SK-N-SH (cell line): ENCODE measurements at regions not wholly inside any gene's neighbourhood (a gene's known extent, or its start where the extent isn't known, plus 50 kb on each side); places are given as distances from the start of the nearest gene placed in this dataset.

ENCODE experiments used
- CTCF ChIA-PET: fragments of 300-600, 350-600 bp; formaldehyde crosslinking; extraction: SDS; loops from one replicate; lab custom pipeline; 2021; lab: Yijun Ruan, JAX
- POLR2A ChIA-PET: fragments of 350-600 bp; sonication (Branson Sonifier 250); formaldehyde crosslinking; extraction: SDS; loops from one replicate; lab custom pipeline; 2020; ENCODE audit warnings: antibody characterized with exemption, inconsistent platforms; lab: Yijun Ruan, JAX
- DNase-seq: peaks from one replicate; pipeline ENCODE4 v3.0.0; 2012
- H2AFZ ChIP-seq: fragments of 200-600 bp; sonication (generic); 2 replicates; pipeline ENCODE4 v1.8.1; 2016; ENCODE audit warnings: antibody characterized with exemption, mild to moderate bottlenecking, low read depth
- H3F3A ChIP-seq: fragments of 200-600 bp; sonication (generic); replicated peaks from 2 replicates; pipeline ENCODE3; 2016; ENCODE audit warnings: antibody characterized with exemption, mild to moderate bottlenecking; ENCODE audit not compliant: insufficient read depth
- H3K27ac ChIP-seq, 2 experiments: fragments of 200-500 bp in 1 of 2; fragments of 200-600 bp in 1 of 2; sonication (Bioruptor generic) in 1 of 2; sonication (generic), shearing (Covaris generic) in 1 of 2; 2 replicates each; pipeline versions ENCODE4 v1.5.1 to v1.6.1; 2014 to 2016; ENCODE audit warnings: low read depth in 2 of 2, inconsistent platforms in 1 of 2, low read length in 1 of 2, mild to moderate bottlenecking in 1 of 2, mixed read lengths in 1 of 2
- H3K27me3 ChIP-seq: fragments of 200-600 bp; sonication (generic), shearing (Covaris generic); 2 replicates; pipeline ENCODE4 v1.6.1; 2016; ENCODE audit warnings: mixed run types; ENCODE audit not compliant: insufficient read depth
- H3K36me3 ChIP-seq, 2 experiments: fragments of 200-500 bp in 1 of 2; fragments of 200-600 bp in 1 of 2; sonication (Bioruptor generic) in 1 of 2; sonication (generic) in 1 of 2; replicated peaks in 1 of 2; 2 replicates each; pipeline versions ENCODE3 to v1.5.1; 2014 to 2016; ENCODE audit warnings: low read length in 1 of 2, mild to moderate bottlenecking in 1 of 2; ENCODE audit not compliant: insufficient read depth in 2 of 2, control insufficient read depth in 1 of 2
- H3K4me1 ChIP-seq, 2 experiments: fragments of 200-500 bp in 1 of 2; fragments of 200-600 bp in 1 of 2; sonication (Bioruptor generic) in 1 of 2; sonication (generic), shearing (Covaris generic) in 1 of 2; 2 replicates each; pipeline versions ENCODE4 v1.5.1 to v1.6.1; 2014 to 2016; ENCODE audit warnings: low read depth in 1 of 2, low read length in 1 of 2, mixed run types in 1 of 2; ENCODE audit not compliant: insufficient read depth in 2 of 2, control insufficient read depth in 1 of 2
- H3K4me2 ChIP-seq: fragments of 200-600 bp; sonication (generic), shearing (Covaris generic); 2 replicates; pipeline ENCODE4 v1.6.1; 2017; ENCODE audit warnings: mixed run types
- H3K4me3 ChIP-seq, 2 experiments: fragments of 200-500 bp in 1 of 2; fragments of 200-600 bp in 1 of 2; sonication (Bioruptor generic) in 1 of 2; sonication (generic), shearing (Covaris generic) in 1 of 2; 2 replicates each; pipeline versions ENCODE4 v1.5.1 to v1.8.1; 2014 to 2016; ENCODE audit warnings: low read depth in 2 of 2, inconsistent platforms in 1 of 2, low read length in 1 of 2, mild to moderate bottlenecking in 1 of 2, mixed read lengths in 1 of 2, moderate library complexity in 1 of 2
- H3K79me2 ChIP-seq: fragments of 200-600 bp; sonication (generic); 2 replicates; pipeline ENCODE4 v1.8.1; 2017; ENCODE audit warnings: mild to moderate bottlenecking; ENCODE audit not compliant: insufficient read depth
- H3K9ac ChIP-seq: fragments of 200-600 bp; sonication (generic); 2 replicates; pipeline ENCODE4 v1.6.1; 2017; ENCODE audit warnings: mixed run types
- H3K9me2 ChIP-seq: fragments of 200-600 bp; sonication (generic); 2 replicates; pipeline ENCODE4 v1.6.1; 2017; ENCODE audit warnings: mixed run types
- H3K9me3 ChIP-seq: fragments of 200-600 bp; sonication (generic); 2 replicates; pipeline ENCODE4 v1.6.1; 2017; ENCODE audit warnings: mixed run types, mild to moderate bottlenecking, moderate library complexity
- H4K20me1 ChIP-seq: fragments of 200-600 bp; sonication (generic); 2 replicates; pipeline ENCODE4 v1.6.1; 2017; ENCODE audit warnings: mild to moderate bottlenecking, mixed run types; ENCODE audit not compliant: insufficient read depth
- ELF1 ChIP-seq: IDR thresholded peaks from 2 replicates; pipeline ENCODE4 v1.4.0; 2012
- GATA2 ChIP-seq: sonication (generic); formaldehyde crosslinking; IDR thresholded peaks from 2 replicates; pipeline ENCODE4 v1.5.0; 2020; ENCODE audit warnings: mild to moderate bottlenecking, missing genetic modification reagents
- MXI1 ChIP-seq: IDR thresholded peaks from 2 replicates; pipeline ENCODE4 v1.6.1; 2012; ENCODE audit warnings: mild to moderate bottlenecking, low read depth, low read length, improper control_type of control experiment
- NFIC ChIP-seq: IDR thresholded peaks from 2 replicates; pipeline ENCODE4 v1.4.0; 2012; ENCODE audit warnings: borderline replicate concordance
- TAF1 ChIP-seq: IDR thresholded peaks from 2 replicates; pipeline ENCODE4 v1.6.1; 2012; ENCODE audit warnings: low read depth, mild to moderate bottlenecking, low read length, moderate library complexity, borderline replicate concordance
- TCF12 ChIP-seq: IDR thresholded peaks from 2 replicates; pipeline ENCODE4 v1.4.0; 2012
- USF2 ChIP-seq: fragments of 150-350 bp; IDR thresholded peaks from 2 replicates; pipeline ENCODE4 v1.6.1; 2017; ENCODE audit warnings: antibody characterized with exemption, low read length, low read depth, borderline replicate concordance
- WGBS: methylation state at CpG from one replicate; pipeline ENCODE4 v1.1.6; 2017; ENCODE audit warnings: low lambda C conversion rate; 5-methylcytosine and 5-hydroxymethylcytosine counted together
- TF ChIP-seq, protein P1 (sequence below): IDR thresholded peaks from 2 replicates; pipeline ENCODE4 v1.4.0; 2012; ENCODE audit warnings: low read depth, borderline replicate concordance

GRCh38 chr3:144665567-144666053 lies 694.0 kb downstream of the DIPK2A start:
- TF ChIP-seq USF2 (no peak), MXI1 (no peak), TAF1 (no peak), ELF1 (no peak), NFIC (no peak), GATA2 (CRISPR knock-in tag) (no peak)
- TF ChIP-seq, all 33 proteins: peak for 0

GRCh38 chr3:144670571-144670970 lies 698.9 kb downstream of the DIPK2A start:
- H3K4me1 ChIP-seq = no peaks in the 10 kb centered on the region
- no peak for TF ChIP-seq TCF12
- TF ChIP-seq, all 33 proteins: peak for 0
- 5% methylated on average over 3 of the region's 3 CpGs for WGBS
- Histone ChIP-seq H3K9ac (no peak overlapping the region), H3K79me2 (no peaks in the 10 kb centered on the region; the same call in 1 of the 2 replicates), H3K9me2 (no peaks in the 10 kb centered on the region), H3K4me3 (no peak overlapping the region), H2AFZ (no peak overlapping the region), H3K4me2 (no peak overlapping the region), H3K36me3 (no peaks in the 10 kb centered on the region), H3F3A (no peaks in the 10 kb centered on the region), H3K9me3 (no peaks in the 10 kb centered on the region; the same call in 1 of the 2 replicates), H3K27ac (no peak overlapping the region), H4K20me1 (no peaks in the 10 kb centered on the region), H3K27me3 (no peaks in the 10 kb centered on the region)
- ChIA-PET POLR2A (no interaction called here), CTCF (no interaction called here)
- no peak for DNase-seq

More at GRCh38 chr3:144665567-144666053, 694.0 kb downstream of the DIPK2A start:
- H3K79me2 ChIP-seq = no peaks in the 10 kb centered on the region
- no peak overlapping the region for H3K4me3 ChIP-seq
- no peak overlapping the region for H3K4me2 ChIP-seq
- H3K9ac ChIP-seq = no peak overlapping the region
- H4K20me1 ChIP-seq = no peaks in the 10 kb centered on the region
- no peaks in the 10 kb centered on the region for H3F3A ChIP-seq
- no peaks in the 10 kb centered on the region; the same call in 1 of the 2 replicates for H3K9me3 ChIP-seq
- CTCF ChIA-PET = no interaction called here
- no peak for DNase-seq
- no peaks in the 10 kb centered on the region for H3K36me3 ChIP-seq
- no peak overlapping the region for H2AFZ ChIP-seq
- H3K27me3 ChIP-seq = no peaks in the 10 kb centered on the region
- POLR2A ChIA-PET = no interaction called here
- no peak overlapping the region for H3K27ac ChIP-seq
- H3K4me1 ChIP-seq = no peaks in the 10 kb centered on the region
- 0% methylated on average over 1 of the region's 1 CpG for WGBS
- no peaks in the 10 kb centered on the region for H3K9me2 ChIP-seq

- Histone ChIP-seq H3K4me2 (no peak overlapping the region), H3K9me2 (no peaks in the 10 kb centered on the region), H3K9me3 (no peaks in the 10 kb centered on the region), H3K79me2 (no peaks in the 10 kb centered on the region), H3F3A (no peaks in the 10 kb centered on the region), H3K36me3 (no peaks in the 10 kb centered on the region), H3K27me3 (no peaks in the 10 kb centered on the region), H4K20me1 (no peaks in the 10 kb centered on the region), H3K9ac (no peak overlapping the region), H3K4me1 (no peaks in the 10 kb centered on the region), H3K4me3 (no peak overlapping the region), H2AFZ (no peak overlapping the region), H3K27ac (no peak overlapping the region)
- CTCF ChIA-PET = no interaction called here
- POLR2A ChIA-PET = no interaction called here
- no peak for DNase-seq
- TF ChIP-seq, protein P1, sequence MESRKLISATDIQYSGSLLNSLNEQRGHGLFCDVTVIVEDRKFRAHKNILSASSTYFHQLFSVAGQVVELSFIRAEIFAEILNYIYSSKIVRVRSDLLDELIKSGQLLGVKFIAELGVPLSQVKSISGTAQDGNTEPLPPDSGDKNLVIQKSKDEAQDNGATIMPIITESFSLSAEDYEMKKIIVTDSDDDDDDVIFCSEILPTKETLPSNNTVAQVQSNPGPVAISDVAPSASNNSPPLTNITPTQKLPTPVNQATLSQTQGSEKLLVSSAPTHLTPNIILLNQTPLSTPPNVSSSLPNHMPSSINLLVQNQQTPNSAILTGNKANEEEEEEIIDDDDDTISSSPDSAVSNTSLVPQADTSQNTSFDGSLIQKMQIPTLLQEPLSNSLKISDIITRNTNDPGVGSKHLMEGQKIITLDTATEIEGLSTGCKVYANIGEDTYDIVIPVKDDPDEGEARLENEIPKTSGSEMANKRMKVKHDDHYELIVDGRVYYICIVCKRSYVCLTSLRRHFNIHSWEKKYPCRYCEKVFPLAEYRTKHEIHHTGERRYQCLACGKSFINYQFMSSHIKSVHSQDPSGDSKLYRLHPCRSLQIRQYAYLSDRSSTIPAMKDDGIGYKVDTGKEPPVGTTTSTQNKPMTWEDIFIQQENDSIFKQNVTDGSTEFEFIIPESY = no peak
- WGBS = 10% methylated on average over 1 of the region's 1 CpG
Observed at GRCh38 chr3:144677103-144677502, 705.5 kb downstream of the DIPK2A start.
